GM23338 (cell line): ENCODE measurements at regions not wholly inside any gene's neighbourhood (a gene's known extent, or its start where the extent isn't known, plus 50 kb on each side); places are given as distances from the start of the nearest gene placed in this dataset.

Source experiments
- ATAC-seq: fragments of 200-7000 bp; cut with Tn5 transposase; 3 replicates; pipeline ENCODE4 v1.9.1; 2020
- DNase-seq: peaks from one replicate; pipeline ENCODE4 v3.0.0-alpha.2; 2015; ENCODE audit warnings: low spot score
- H2AFZ ChIP-seq: fragments of 200-600 bp; sonication (generic); 2 replicates; pipeline ENCODE4 v1.8.0; 2016; ENCODE audit warnings: antibody characterized with exemption, mild to moderate bottlenecking, moderate library complexity
- H3F3A ChIP-seq: fragments of 200-600 bp; sonication (generic); replicated peaks from 2 replicates; pipeline ENCODE4 v1.8.0; 2017; ENCODE audit warnings: antibody characterized with exemption, mixed run types, low read depth
- H3K27ac ChIP-seq: fragments of 200-600 bp; sonication (generic); 2 replicates; pipeline ENCODE4 v1.6.1; 2016; ENCODE audit warnings: low read depth
- H3K27me3 ChIP-seq: fragments of 200-600 bp; sonication (generic); 2 replicates; pipeline ENCODE4 v1.8.0; 2016; ENCODE audit warnings: mild to moderate bottlenecking, mixed run types, moderate library complexity; ENCODE audit not compliant: insufficient read depth
- H3K36me3 ChIP-seq: fragments of 200-600 bp; sonication (generic); 2 replicates; pipeline ENCODE4 v1.8.0; 2016; ENCODE audit warnings: mild to moderate bottlenecking; ENCODE audit not compliant: insufficient read depth
- H3K4me1 ChIP-seq: fragments of 200-600 bp; sonication (generic); 2 replicates; pipeline ENCODE4 v1.8.0; 2016; ENCODE audit warnings: mild to moderate bottlenecking, moderate library complexity; ENCODE audit not compliant: insufficient read depth
- H3K4me2 ChIP-seq: fragments of 200-600 bp; sonication (generic); 2 replicates; pipeline ENCODE4 v1.7.1; 2017; ENCODE audit warnings: mixed run types
- H3K4me3 ChIP-seq: fragments of 200-600 bp; sonication (generic); 2 replicates; pipeline ENCODE4 v1.6.1; 2016; ENCODE audit warnings: mixed run types
- H3K79me2 ChIP-seq: fragments of 200-600 bp; sonication (generic); replicated peaks from 2 replicates; pipeline ENCODE4 v1.8.0; 2017; ENCODE audit warnings: mild to moderate bottlenecking; ENCODE audit not compliant: insufficient read depth
- H3K9me2 ChIP-seq: fragments of 200-600 bp; sonication (generic); 2 replicates; pipeline ENCODE4 v1.8.0; 2017; ENCODE audit not compliant: insufficient read depth
- H4K20me1 ChIP-seq: fragments of 200-600 bp; sonication (generic); replicated peaks from 2 replicates; pipeline ENCODE4 v1.8.0; 2017; ENCODE audit warnings: mild to moderate bottlenecking; ENCODE audit not compliant: insufficient read depth
- H3K27ac Mint-ChIP-seq: 2 replicates; pipeline ENCODE4 v1.8.0; 2020; ENCODE audit warnings: inconsistent platforms, mild to moderate bottlenecking, moderate library complexity, mixed read lengths
- H3K27me3 Mint-ChIP-seq: 3 replicates; pipeline ENCODE4 v1.8.0; 2022; ENCODE audit warnings: low read depth, mild to moderate bottlenecking, moderate library complexity, mixed read lengths, inconsistent platforms; ENCODE audit not compliant: insufficient read depth, poor library complexity
- H3K36me3 Mint-ChIP-seq: 3 replicates; pipeline ENCODE4 v1.8.0; 2021; ENCODE audit warnings: low read depth, mild to moderate bottlenecking, inconsistent platforms, moderate library complexity, mixed read lengths
- H3K4me1 Mint-ChIP-seq: 3 replicates; pipeline ENCODE4 v1.8.0; 2020; ENCODE audit warnings: mild to moderate bottlenecking, inconsistent platforms, mixed read lengths
- H3K4me3 Mint-ChIP-seq: 3 replicates; pipeline ENCODE4 v1.8.0; 2021; ENCODE audit warnings: moderate library complexity, mild to moderate bottlenecking, inconsistent platforms, mixed read lengths
- H3K9me3 Mint-ChIP-seq: 3 replicates; pipeline ENCODE4 v1.8.0; 2020; ENCODE audit warnings: moderate library complexity, mild to moderate bottlenecking, inconsistent platforms, mixed read lengths
- CREB1 ChIP-seq: fragments of 250-450 bp; sonication (Bioruptor Pico); IDR thresholded peaks from 2 replicates; pipeline ENCODE4 v1.5.0; 2020; ENCODE audit warnings: low read depth, mild to moderate bottlenecking, moderate library complexity
- CTCF ChIP-seq, 2 experiments: fragments of 200-600 bp in 1 of 2; sonication (generic) in 1 of 2; conservative IDR thresholded peaks; 2 replicates each; pipeline versions ENCODE4 v1.5.1 to v1.6.1; 2016 to 2017; ENCODE audit warnings: antibody characterized with exemption in 2 of 2, low read depth in 2 of 2, mild to moderate bottlenecking in 2 of 2, moderate library complexity in 1 of 2
- EZH2 ChIP-seq: fragments of 200-600 bp; sonication (generic); IDR thresholded peaks from one replicate; pipeline ENCODE4 v1.8.0; 2017; ENCODE audit warnings: antibody characterized with exemption, mild to moderate bottlenecking, low read depth; ENCODE audit not compliant: unreplicated experiment
- EZH2phosphoT487 ChIP-seq: fragments of 200-600 bp; sonication (generic); IDR thresholded peaks from one replicate; pipeline ENCODE4 v1.8.1; 2018; ENCODE audit warnings: antibody characterized with exemption; ENCODE audit not compliant: unreplicated experiment
- JUNB ChIP-seq: IDR thresholded peaks from one replicate; pipeline ENCODE4 v1.6.1; 2016; ENCODE audit warnings: antibody characterized with exemption; ENCODE audit not compliant: unreplicated experiment
- NANOG ChIP-seq: IDR thresholded peaks from 2 replicates; pipeline ENCODE4 v1.6.1; 2016; ENCODE audit warnings: antibody characterized with exemption, borderline replicate concordance
- POLR2AphosphoS5 ChIP-seq: IDR thresholded peaks from 2 replicates; pipeline ENCODE4 v1.6.1; 2016; ENCODE audit warnings: antibody characterized with exemption, low read depth
- STAT1 ChIP-seq: IDR thresholded peaks from one replicate; pipeline ENCODE4 v1.6.1; 2016; ENCODE audit warnings: antibody characterized with exemption; ENCODE audit not compliant: unreplicated experiment
- ZNF114 ChIP-seq: fragments of 250-450 bp; sonication (Bioruptor Pico); IDR thresholded peaks from 2 replicates; pipeline ENCODE4 v1.5.0; 2020; ENCODE audit warnings: mild to moderate bottlenecking, moderate library complexity
- ZNF331 ChIP-seq: fragments of 250-450 bp; sonication (Bioruptor Pico); IDR thresholded peaks from 2 replicates; pipeline ENCODE4 v1.5.0; 2020; ENCODE audit warnings: low read depth, mild to moderate bottlenecking, moderate library complexity
- ZNF462 ChIP-seq: fragments of 250-450 bp; sonication (Bioruptor Pico); IDR thresholded peaks from 2 replicates; pipeline ENCODE4 v1.5.0; 2020; ENCODE audit warnings: mild to moderate bottlenecking, moderate library complexity
- TF ChIP-seq, protein P1 (sequence below): IDR thresholded peaks from one replicate; pipeline ENCODE4 v1.6.1; 2018; ENCODE audit warnings: antibody characterized with exemption; ENCODE audit not compliant: unreplicated experiment
- TF ChIP-seq, protein P2 (sequence below): IDR thresholded peaks from 2 replicates; pipeline ENCODE4 v1.6.1; 2016; ENCODE audit warnings: antibody characterized with exemption

DNA sequence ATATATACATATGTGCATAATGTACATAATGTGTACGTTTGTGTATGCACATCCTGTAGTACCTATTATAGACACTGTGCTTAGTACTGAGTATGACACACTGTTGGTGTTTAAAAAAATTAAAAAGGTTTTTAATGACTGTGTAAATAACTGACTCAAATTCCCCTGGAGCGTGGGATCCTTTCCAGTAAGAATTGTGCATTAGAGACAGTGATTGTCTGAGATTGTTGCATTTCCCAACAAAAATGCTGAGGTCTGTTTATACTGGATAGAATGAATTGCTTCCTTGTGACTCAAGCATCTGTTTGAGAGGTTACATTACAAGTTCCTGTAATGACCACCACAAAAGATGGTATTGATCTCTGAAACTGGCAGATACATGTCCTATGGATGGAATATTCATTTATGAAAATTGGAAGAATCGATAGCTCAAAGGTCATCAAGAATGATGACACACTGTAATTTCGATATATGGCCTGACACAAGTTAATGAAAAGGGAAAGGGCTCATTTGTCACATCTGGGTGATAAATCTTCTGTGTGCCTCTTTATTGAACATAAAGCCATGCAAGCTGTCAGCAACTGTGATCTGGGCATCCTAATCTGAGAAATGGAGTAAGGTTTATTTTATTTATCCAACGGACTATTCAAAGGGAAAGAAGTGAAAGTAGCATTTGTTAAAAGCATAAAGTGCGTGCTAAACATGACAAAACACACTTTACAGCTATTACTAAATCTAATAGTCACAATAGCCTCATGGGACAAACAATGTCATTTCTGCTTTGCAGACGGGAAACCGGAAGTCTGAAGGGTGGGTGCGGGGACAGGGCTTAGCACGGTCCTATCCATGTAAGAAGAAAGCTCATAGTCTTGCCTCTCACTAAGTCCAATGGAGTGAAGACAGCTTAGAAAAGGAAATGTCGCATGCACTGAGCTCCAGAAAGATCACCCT is 228.8 kb downstream of the CDH11 start:
- H3K4me1 ChIP-seq, result peaks cover 6% of the 10 kb centered on the region; the same call in 1 of the 2 replicates
- H3K9me2 ChIP-seq, result no peaks in the 10 kb centered on the region
- H3F3A ChIP-seq, result no peaks in the 10 kb centered on the region
- Mint-ChIP-seq H3K9me3 (no peaks in the 10 kb centered on the region), H3K27me3 (peaks cover 2% of the 10 kb centered on the region), H3K27ac (no peak overlapping the region), H3K36me3 (no peaks in the 10 kb centered on the region), H3K4me3 (no peak overlapping the region), H3K4me1 (peaks cover 15% of the 10 kb centered on the region)
- H3K4me3 ChIP-seq, result no peak overlapping the region
- no peak overlapping the region for H3K4me2 ChIP-seq
- H3K27ac ChIP-seq, result no peak overlapping the region
- H3K79me2 ChIP-seq, result no peaks in the 10 kb centered on the region
- no peak overlapping the region for H2AFZ ChIP-seq
- TF ChIP-seq ZNF114, result no peak
- no peak for TF ChIP-seq CTCF (conservative IDR thresholded peaks at IDR 0.05; ENCODE audit: low read depth in 2 of 2)
- TF ChIP-seq, protein P1, sequence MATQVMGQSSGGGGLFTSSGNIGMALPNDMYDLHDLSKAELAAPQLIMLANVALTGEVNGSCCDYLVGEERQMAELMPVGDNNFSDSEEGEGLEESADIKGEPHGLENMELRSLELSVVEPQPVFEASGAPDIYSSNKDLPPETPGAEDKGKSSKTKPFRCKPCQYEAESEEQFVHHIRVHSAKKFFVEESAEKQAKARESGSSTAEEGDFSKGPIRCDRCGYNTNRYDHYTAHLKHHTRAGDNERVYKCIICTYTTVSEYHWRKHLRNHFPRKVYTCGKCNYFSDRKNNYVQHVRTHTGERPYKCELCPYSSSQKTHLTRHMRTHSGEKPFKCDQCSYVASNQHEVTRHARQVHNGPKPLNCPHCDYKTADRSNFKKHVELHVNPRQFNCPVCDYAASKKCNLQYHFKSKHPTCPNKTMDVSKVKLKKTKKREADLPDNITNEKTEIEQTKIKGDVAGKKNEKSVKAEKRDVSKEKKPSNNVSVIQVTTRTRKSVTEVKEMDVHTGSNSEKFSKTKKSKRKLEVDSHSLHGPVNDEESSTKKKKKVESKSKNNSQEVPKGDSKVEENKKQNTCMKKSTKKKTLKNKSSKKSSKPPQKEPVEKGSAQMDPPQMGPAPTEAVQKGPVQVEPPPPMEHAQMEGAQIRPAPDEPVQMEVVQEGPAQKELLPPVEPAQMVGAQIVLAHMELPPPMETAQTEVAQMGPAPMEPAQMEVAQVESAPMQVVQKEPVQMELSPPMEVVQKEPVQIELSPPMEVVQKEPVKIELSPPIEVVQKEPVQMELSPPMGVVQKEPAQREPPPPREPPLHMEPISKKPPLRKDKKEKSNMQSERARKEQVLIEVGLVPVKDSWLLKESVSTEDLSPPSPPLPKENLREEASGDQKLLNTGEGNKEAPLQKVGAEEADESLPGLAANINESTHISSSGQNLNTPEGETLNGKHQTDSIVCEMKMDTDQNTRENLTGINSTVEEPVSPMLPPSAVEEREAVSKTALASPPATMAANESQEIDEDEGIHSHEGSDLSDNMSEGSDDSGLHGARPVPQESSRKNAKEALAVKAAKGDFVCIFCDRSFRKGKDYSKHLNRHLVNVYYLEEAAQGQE, result no peak
- TF ChIP-seq POLR2AphosphoS5, result no peak
- TF ChIP-seq, protein P2, sequence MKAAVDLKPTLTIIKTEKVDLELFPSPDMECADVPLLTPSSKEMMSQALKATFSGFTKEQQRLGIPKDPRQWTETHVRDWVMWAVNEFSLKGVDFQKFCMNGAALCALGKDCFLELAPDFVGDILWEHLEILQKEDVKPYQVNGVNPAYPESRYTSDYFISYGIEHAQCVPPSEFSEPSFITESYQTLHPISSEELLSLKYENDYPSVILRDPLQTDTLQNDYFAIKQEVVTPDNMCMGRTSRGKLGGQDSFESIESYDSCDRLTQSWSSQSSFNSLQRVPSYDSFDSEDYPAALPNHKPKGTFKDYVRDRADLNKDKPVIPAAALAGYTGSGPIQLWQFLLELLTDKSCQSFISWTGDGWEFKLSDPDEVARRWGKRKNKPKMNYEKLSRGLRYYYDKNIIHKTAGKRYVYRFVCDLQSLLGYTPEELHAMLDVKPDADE, result no peak
- no peak for TF ChIP-seq ZNF331 (CRISPR knock-in tag)
- no peak for TF ChIP-seq CREB1 (CRISPR knock-in tag)
- TF ChIP-seq NANOG, result no peak
- no peak for TF ChIP-seq EZH2phosphoT487
- TF ChIP-seq ZNF462 (CRISPR knock-in tag), result no peak
- TF ChIP-seq JUNB, result no peak
- TF ChIP-seq STAT1, result no peak
- no peak for TF ChIP-seq EZH2
- no peak for DNase-seq
- ATAC-seq, result no peak
- H4K20me1 ChIP-seq, result no peaks in the 10 kb centered on the region
- no peaks in the 10 kb centered on the region for H3K27me3 ChIP-seq
- no peaks in the 10 kb centered on the region for H3K36me3 ChIP-seq
